ENCODE measurements at regions not wholly inside any gene's neighbourhood (a gene's known extent, or its start where the extent isn't known, plus 50 kb on each side); places are given as distances from the start of the nearest gene placed in this dataset.

DNA sequence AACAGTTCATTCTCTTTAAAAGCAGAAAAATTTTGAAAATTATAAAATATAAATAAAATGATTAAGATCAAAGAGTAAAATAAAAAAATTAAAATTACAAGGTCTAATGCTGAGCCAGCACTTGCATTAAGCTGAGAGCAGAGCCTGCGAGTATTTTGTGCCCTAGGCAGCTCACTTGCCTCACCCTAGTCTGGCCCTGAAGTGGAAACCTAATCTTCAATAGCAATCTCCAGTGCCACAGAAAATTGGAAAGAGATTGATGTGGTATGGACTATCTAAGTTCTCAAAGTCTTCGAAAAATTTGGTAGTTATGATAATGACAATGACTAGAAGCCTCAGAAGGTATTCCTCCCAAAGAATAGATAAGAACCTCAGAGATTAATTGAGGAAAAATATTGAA, 459.4 kb upstream of the CBLB start:
- no peak overlapping the region for H3K27ac Mint-ChIP-seq
- Histone ChIP-seq H3K4me3 (ENCODE audit: low read length) (no peak overlapping the region), H3K9me3 (ENCODE audit: control insufficient read depth, low read length) (peaks cover 16% of the 10 kb centered on the region), H3K9ac (ENCODE audit: extremely low read depth, low read length, poor library complexity, severe bottlenecking) (no peak overlapping the region), H3K36me3 (ENCODE audit: control insufficient read depth, insufficient read depth, low read length) (no peaks in the 10 kb centered on the region), H3K4me1 (ENCODE audit: control insufficient read depth, insufficient read depth, low read length) (no peaks in the 10 kb centered on the region), H3K27ac (ENCODE audit: low read depth, low read length) (no peak overlapping the region), H3K27me3 (ENCODE audit: control insufficient read depth, insufficient read depth, low read length, poor library complexity, severe bottlenecking) (no peaks in the 10 kb centered on the region)
- no peak for DNase-seq
- H3K27me3 Mint-ChIP-seq (ENCODE audit: insufficient read depth) = no peaks in the 10 kb centered on the region
- H3K9me3 Mint-ChIP-seq = peaks cover 18% of the 10 kb centered on the region
- no peak overlapping the region for H3K4me3 Mint-ChIP-seq
- 89% methylated on average over 2 of the region's 2 CpGs; no CpG with 5 or more reads in 1 of the 2 experiments for WGBS, 2 experiments (ENCODE audit: insufficient coverage in 1 of 2, insufficient read length in 1 of 2)
- H3K36me3 Mint-ChIP-seq (ENCODE audit: low read depth) = no peaks in the 10 kb centered on the region
- no peak for TF ChIP-seq CTCF (conservative IDR thresholded peaks at IDR 0.05)
- peaks cover 11% of the 10 kb centered on the region for H3K4me1 Mint-ChIP-seq

- Mint-ChIP-seq H3K36me3 (ENCODE audit: low read depth) (no peaks in the 10 kb centered on the region), H3K4me3 (no peak overlapping the region)
- TF ChIP-seq CTCF (conservative IDR thresholded peaks at IDR 0.05) = no peak
These were observed 460.7 kb upstream of the CBLB start for GRCh38 chr3:106329521-106329920.

GRCh38 chr3:106331636-106332035, 462.8 kb upstream of the CBLB start:
- H3K27ac Mint-ChIP-seq = no peak overlapping the region
- no peaks in the 10 kb centered on the region for H3K9me3 ChIP-seq (ENCODE audit: control insufficient read depth, low read length)
- H3K4me1 ChIP-seq (ENCODE audit: control insufficient read depth, insufficient read depth, low read length) = no peaks in the 10 kb centered on the region
- H3K9ac ChIP-seq (ENCODE audit: extremely low read depth, low read length, poor library complexity, severe bottlenecking) = no peak overlapping the region
- DNase-seq = no peak
- H3K4me1 Mint-ChIP-seq = peaks cover 8% of the 10 kb centered on the region
- H3K4me3 Mint-ChIP-seq = no peak overlapping the region
- H3K36me3 Mint-ChIP-seq (ENCODE audit: low read depth) = no peaks in the 10 kb centered on the region
- H3K4me3 ChIP-seq (ENCODE audit: low read length) = no peak overlapping the region
- H3K27me3 Mint-ChIP-seq (ENCODE audit: insufficient read depth) = no peaks in the 10 kb centered on the region
- no peak for TF ChIP-seq CTCF (conservative IDR thresholded peaks at IDR 0.05)
- H3K36me3 ChIP-seq (ENCODE audit: control insufficient read depth, insufficient read depth, low read length) = no peaks in the 10 kb centered on the region
- H3K9me3 Mint-ChIP-seq = no peaks in the 10 kb centered on the region
- no peak overlapping the region for H3K27ac ChIP-seq (ENCODE audit: low read depth, low read length)
- H3K27me3 ChIP-seq (ENCODE audit: control insufficient read depth, insufficient read depth, low read length, poor library complexity, severe bottlenecking) = no peaks in the 10 kb centered on the region

More at GRCh38 chr3:106329521-106329920, 460.7 kb upstream of the CBLB start:
- Mint-ChIP-seq H3K9me3 (peaks cover 9% of the 10 kb centered on the region), H3K4me1 (peaks cover 11% of the 10 kb centered on the region), H3K27me3 (ENCODE audit: insufficient read depth) (no peaks in the 10 kb centered on the region), H3K27ac (no peak overlapping the region)
- Histone ChIP-seq H3K4me1 (ENCODE audit: control insufficient read depth, insufficient read depth, low read length) (no peaks in the 10 kb centered on the region), H3K27me3 (ENCODE audit: control insufficient read depth, insufficient read depth, low read length, poor library complexity, severe bottlenecking) (no peaks in the 10 kb centered on the region), H3K9me3 (ENCODE audit: control insufficient read depth, low read length) (peaks cover 5% of the 10 kb centered on the region), H3K27ac (ENCODE audit: low read depth, low read length) (no peak overlapping the region), H3K4me3 (ENCODE audit: low read length) (no peak overlapping the region), H3K36me3 (ENCODE audit: control insufficient read depth, insufficient read depth, low read length) (no peaks in the 10 kb centered on the region), H3K9ac (ENCODE audit: extremely low read depth, low read length, poor library complexity, severe bottlenecking) (no peak overlapping the region)
- no peak for DNase-seq
- 93 to 96% methylated on average over 2 to 3 of the region's 3 CpGs for WGBS, 2 experiments (ENCODE audit: insufficient coverage in 1 of 2, insufficient read length in 1 of 2)

Measured in endodermal cell (in vitro differentiated cells).